GM12878 (cell line): ENCODE measurements at regions not wholly inside any gene's neighbourhood (a gene's known extent, or its start where the extent isn't known, plus 50 kb on each side); places are given as distances from the start of the nearest gene placed in this dataset.

Experiments
- ATAC-seq: fragments of 200-7000 bp; cut with Tn5 transposase; 3 replicates; pipeline ENCODE4 v1.9.1; 2020; ENCODE audit warnings: mild to moderate bottlenecking, moderate library complexity
- BruUV-seq: library from RNA; stranded (reverse); fragments of 400-500 nt; replicated peaks from 2 replicates; lab custom pipeline; 2021; lab: Mats Ljungman, UMichigan
- CTCF ChIA-PET: fragments of 300-600 bp; sonication (Branson Sonifier 250); formaldehyde crosslinking; extraction: SDS; loops from one replicate; lab custom pipeline; 2021; ENCODE audit warnings: inconsistent platforms; lab: Yijun Ruan, JAX
- POLR2A ChIA-PET: fragments of 350-600 bp; formaldehyde crosslinking; extraction: SDS; loops from one replicate; lab custom pipeline; 2021; ENCODE audit warnings: inconsistent platforms; lab: Charles Lee
- RAD21 ChIA-PET: fragments of 300-600 bp; sonication (Branson Sonifier 250); formaldehyde crosslinking; loops from one replicate; lab custom pipeline; 2023; ENCODE audit warnings: antibody characterized with exemption; ENCODE audit not compliant: unreplicated experiment; lab: Charles Lee
- SMC1A ChIA-PET: fragments of 300-600 bp; sonication (Branson Sonifier 250); formaldehyde crosslinking; loops from one replicate; lab custom pipeline; 2023; ENCODE audit not compliant: unreplicated experiment, uncharacterized antibody; lab: Charles Lee
- DNase-seq: peaks from one replicate; pipeline ENCODE4 v3.0.0-alpha.2; 2011; ENCODE audit warnings: low read depth, low spot score
- FAIRE-seq: peaks from 3 replicates; lab custom pipeline; 2011; peaks lifted over from hg19 to GRCh38; lab: Jason Lieb, UNC
- H2AFZ ChIP-seq: 2 replicates; pipeline ENCODE4 v1.6.0; 2011; ENCODE audit warnings: low read depth, low read length, control low read depth; ENCODE audit not compliant: control insufficient read depth
- H3K27ac ChIP-seq: 2 replicates; pipeline ENCODE4 v1.5.1; 2011; ENCODE audit warnings: control low read depth; ENCODE audit not compliant: control insufficient read depth, insufficient read depth
- H3K27me3 ChIP-seq, 2 experiments: replicated peaks in 1 of 2; 2 replicates each; pipeline versions ENCODE4 v1.6.0 to v1.6.1; 2011; ENCODE audit warnings: low read length in 1 of 2; ENCODE audit not compliant: control insufficient read depth in 2 of 2, insufficient read depth in 2 of 2
- H3K36me3 ChIP-seq, 2 experiments: 2 replicates each; pipeline ENCODE4 v1.5.1; 2011; ENCODE audit warnings: low read length in 1 of 2; ENCODE audit not compliant: control insufficient read depth in 2 of 2, insufficient read depth in 2 of 2
- H3K4me1 ChIP-seq: 2 replicates; pipeline ENCODE4 v1.6.1; 2011; ENCODE audit warnings: mild to moderate bottlenecking, low read length, moderate library complexity, mixed read lengths; ENCODE audit not compliant: control insufficient read depth, insufficient read depth
- H3K4me2 ChIP-seq: 2 replicates; pipeline ENCODE4 v1.6.0; 2011; ENCODE audit warnings: control low read depth; ENCODE audit not compliant: control insufficient read depth, insufficient read depth
- H3K4me3 ChIP-seq: fragments of 200-600 bp; sonication (generic); 2 replicates; pipeline ENCODE4 v1.5.1; 2016
- H3K79me2 ChIP-seq: 2 replicates; pipeline ENCODE4 v1.6.0; 2011; ENCODE audit warnings: low read length; ENCODE audit not compliant: control insufficient read depth, insufficient read depth
- H3K9ac ChIP-seq: 2 replicates; pipeline ENCODE4 v1.8.0; 2011; ENCODE audit warnings: low read length, control low read depth, mixed read lengths; ENCODE audit not compliant: control insufficient read depth, insufficient read depth
- H3K9me3 ChIP-seq: replicated peaks from 3 replicates; pipeline ENCODE4 v1.5.1; 2011; ENCODE audit warnings: mild to moderate bottlenecking, low read length; ENCODE audit not compliant: control insufficient read depth, insufficient read depth
- H4K20me1 ChIP-seq: 2 replicates; pipeline ENCODE4 v1.6.0; 2011; ENCODE audit not compliant: control insufficient read depth, insufficient read depth
- ESRRA ChIP-seq: IDR thresholded peaks from 2 replicates; pipeline ENCODE4 v1.6.1; 2012; ENCODE audit warnings: mild to moderate bottlenecking, low read length, improper control_type of control experiment
- POLR2A ChIP-seq: IDR thresholded peaks from 2 replicates; pipeline ENCODE4 v1.6.1; 2011; ENCODE audit warnings: low read depth, mild to moderate bottlenecking, low read length
- SUZ12 ChIP-seq: fragments of 200-600 bp; sonication (generic); IDR thresholded peaks from one replicate; pipeline ENCODE4 v1.6.1; 2018; ENCODE audit warnings: antibody characterized with exemption, mild to moderate bottlenecking; ENCODE audit not compliant: unreplicated experiment
- TAF1 ChIP-seq: IDR thresholded peaks from 2 replicates; pipeline ENCODE4 v1.6.1; 2011; ENCODE audit warnings: mild to moderate bottlenecking, low read depth, low read length, borderline replicate concordance
- YBX1 ChIP-seq: fragments of 450-650 bp; IDR thresholded peaks from 2 replicates; pipeline ENCODE4 v1.6.1; 2016; ENCODE audit warnings: antibody characterized with exemption
- ZNF274 ChIP-seq: IDR thresholded peaks from one replicate; pipeline ENCODE4 v1.8.0; 2011; ENCODE audit not compliant: insufficient read length, insufficient read depth
- WGBS: methylation state at CpG from one replicate; pipeline ENCODE4 v1.1.6; 2016; ENCODE audit warnings: low lambda C conversion rate; ENCODE audit not compliant: insufficient replicate concordance, insufficient coverage; ENCODE audit errors: missing lambda C conversion rate; 5-methylcytosine and 5-hydroxymethylcytosine counted together
- in situ Hi-C: fragments of 300-500 bp; cut with MboI; formaldehyde crosslinking; loops from 9 replicates; pipeline ENCODE4 v1.14.3; 2018; ENCODE audit warnings: mixed read lengths
- intact Hi-C: fragments of 100-400 bp; cut with micrococcal nuclease; formaldehyde crosslinking; loops from one replicate; pipeline ENCODE4 v1.14.2; 2022; ENCODE audit not compliant: unreplicated experiment
- TF ChIP-seq, protein P1 (sequence below): fragments of 450-650 bp; IDR thresholded peaks from 2 replicates; pipeline ENCODE4 v1.6.1; 2017; ENCODE audit warnings: mild to moderate bottlenecking, moderate library complexity
- TF ChIP-seq, protein P2 (sequence below): fragments of 150-350 bp; IDR thresholded peaks from 2 replicates; pipeline ENCODE4 v1.6.1; 2016; ENCODE audit warnings: low read depth, low read length
- TF ChIP-seq, protein P3 (sequence below): fragments of 450-650 bp; IDR thresholded peaks from 2 replicates; pipeline ENCODE4 v1.6.1; 2017; ENCODE audit warnings: mild to moderate bottlenecking, low read depth, inconsistent platforms; ENCODE audit not compliant: poor library complexity, severe bottlenecking
- TF ChIP-seq, protein P4 (sequence below): fragments of 150-350 bp; IDR thresholded peaks from 2 replicates; pipeline ENCODE4 v1.6.1; 2014; ENCODE audit warnings: mild to moderate bottlenecking, low read depth, low read length

DNA sequence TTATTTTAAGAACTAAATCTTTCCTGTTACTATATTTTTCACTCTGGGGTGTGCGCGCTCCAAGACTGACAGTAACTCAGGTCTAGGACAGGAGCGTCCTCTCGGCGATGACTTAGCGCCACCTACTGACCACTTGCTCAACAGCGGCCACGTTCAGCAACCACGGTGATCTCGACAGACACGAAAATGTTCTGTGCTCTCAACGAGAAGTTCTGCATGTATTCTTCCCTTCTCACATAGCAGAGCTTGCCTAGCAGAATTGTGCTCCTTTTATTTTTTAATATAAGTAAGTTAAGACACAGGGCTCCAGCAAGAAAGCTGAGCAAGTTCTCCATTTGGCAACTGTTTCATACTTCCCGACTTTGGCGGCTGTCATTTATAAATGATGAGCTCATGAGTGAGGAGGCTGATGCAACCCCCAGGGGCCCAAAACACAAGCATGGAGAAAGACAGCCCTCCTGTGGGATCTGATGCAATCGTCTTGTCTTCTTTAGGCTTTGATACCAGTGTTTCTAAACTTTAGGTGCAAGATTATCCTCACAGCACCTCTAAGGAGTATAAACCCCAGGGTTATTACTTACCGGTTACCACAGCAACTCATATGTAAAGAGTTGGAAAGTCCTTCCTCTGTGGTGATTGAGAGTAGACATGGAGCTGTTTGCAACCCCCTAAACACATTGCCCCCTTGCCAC lies 92.6 kb downstream of the HHIPL2 start (continued):
- TF ChIP-seq, protein P1, sequence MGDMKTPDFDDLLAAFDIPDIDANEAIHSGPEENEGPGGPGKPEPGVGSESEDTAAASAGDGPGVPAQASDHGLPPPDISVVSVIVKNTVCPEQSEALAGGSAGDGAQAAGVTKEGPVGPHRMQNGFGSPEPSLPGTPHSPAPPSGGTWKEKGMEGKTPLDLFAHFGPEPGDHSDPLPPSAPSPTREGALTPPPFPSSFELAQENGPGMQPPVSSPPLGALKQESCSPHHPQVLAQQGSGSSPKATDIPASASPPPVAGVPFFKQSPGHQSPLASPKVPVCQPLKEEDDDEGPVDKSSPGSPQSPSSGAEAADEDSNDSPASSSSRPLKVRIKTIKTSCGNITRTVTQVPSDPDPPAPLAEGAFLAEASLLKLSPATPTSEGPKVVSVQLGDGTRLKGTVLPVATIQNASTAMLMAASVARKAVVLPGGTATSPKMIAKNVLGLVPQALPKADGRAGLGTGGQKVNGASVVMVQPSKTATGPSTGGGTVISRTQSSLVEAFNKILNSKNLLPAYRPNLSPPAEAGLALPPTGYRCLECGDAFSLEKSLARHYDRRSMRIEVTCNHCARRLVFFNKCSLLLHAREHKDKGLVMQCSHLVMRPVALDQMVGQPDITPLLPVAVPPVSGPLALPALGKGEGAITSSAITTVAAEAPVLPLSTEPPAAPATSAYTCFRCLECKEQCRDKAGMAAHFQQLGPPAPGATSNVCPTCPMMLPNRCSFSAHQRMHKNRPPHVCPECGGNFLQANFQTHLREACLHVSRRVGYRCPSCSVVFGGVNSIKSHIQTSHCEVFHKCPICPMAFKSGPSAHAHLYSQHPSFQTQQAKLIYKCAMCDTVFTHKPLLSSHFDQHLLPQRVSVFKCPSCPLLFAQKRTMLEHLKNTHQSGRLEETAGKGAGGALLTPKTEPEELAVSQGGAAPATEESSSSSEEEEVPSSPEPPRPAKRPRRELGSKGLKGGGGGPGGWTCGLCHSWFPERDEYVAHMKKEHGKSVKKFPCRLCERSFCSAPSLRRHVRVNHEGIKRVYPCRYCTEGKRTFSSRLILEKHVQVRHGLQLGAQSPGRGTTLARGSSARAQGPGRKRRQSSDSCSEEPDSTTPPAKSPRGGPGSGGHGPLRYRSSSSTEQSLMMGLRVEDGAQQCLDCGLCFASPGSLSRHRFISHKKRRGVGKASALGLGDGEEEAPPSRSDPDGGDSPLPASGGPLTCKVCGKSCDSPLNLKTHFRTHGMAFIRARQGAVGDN: no peak
- 0 out of 2 replicates have a peak, but pooled peaks have one; percentile 41 for TF ChIP-seq ESRRA

DNA sequence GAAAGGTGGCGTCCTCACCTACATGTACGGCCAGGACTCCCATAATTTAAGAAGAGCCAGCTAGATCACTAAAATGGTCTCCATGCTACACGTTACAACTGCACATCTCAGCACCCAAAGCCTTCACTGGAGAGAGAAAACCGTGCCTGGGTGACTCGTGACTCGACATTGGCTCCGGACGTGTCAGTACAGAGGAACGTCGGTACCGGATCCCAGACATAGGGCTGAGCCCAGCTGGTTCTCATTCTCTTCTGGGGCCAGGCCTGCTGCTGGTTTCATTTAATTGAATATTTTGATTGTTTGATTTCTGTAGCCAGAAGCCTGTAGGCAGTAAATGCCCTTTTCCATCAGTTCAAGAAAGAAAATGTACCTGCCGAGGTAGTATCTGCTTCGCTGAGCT lies 93.1 kb downstream of the HHIPL2 start:
- 40% methylated on average over 13 of the region's 13 CpGs for whole genome bisulfite sequencing
- BruUV-seq: no TSS peak
- ChIA-PET CTCF (interaction anchor here (0.9 to 3.3 kb wide), 31 partner anchors 8 to 1589 kb away, joined by 3 to 20 read pairs (median 3); partner anchors contain the start of gene TAF1A), RAD21 (interaction anchor here (0.8 to 2.2 kb wide), 14 partner anchors 10 to 1644 kb away, joined by 3 to 8 read pairs (median 4); partner anchors contain the start of gene DUSP10), SMC1A (interaction anchor here (0.9 to 2.8 kb wide), 7 partner anchors 11 to 1019 kb away, joined by 3 to 12 read pairs (median 4); no protein-coding TSS in a partner anchor), POLR2A (no interaction called here)
- FAIRE-seq (no peak), ATAC-seq (peak; percentile 30), DNase-seq (no peak)
- Histone ChIP-seq H3K36me3 (no peaks in the 10 kb centered on the region), H2AFZ (no peak overlapping the region), H4K20me1 (no peaks in the 10 kb centered on the region), H3K9me3 (peaks cover 3% of the 10 kb centered on the region; the same call in 1 of the 3 replicates), H3K4me1 (no peaks in the 10 kb centered on the region), H3K4me3 (no peak overlapping the region), H3K79me2 (no peaks in the 10 kb centered on the region), H3K4me2 (peak overlapping the region; percentile 22; the same call in 1 of the 2 replicates), H3K27ac (no peak overlapping the region), H3K27me3 (no peaks in the 10 kb centered on the region), H3K9ac (no peak overlapping the region)
- in situ Hi-C loops: loop anchor here (5.0 to 10.0 kb wide), 3 partner anchors 340 to 977 kb away; no protein-coding TSS in a partner anchor
- intact Hi-C loops: loop anchor here (1.0 to 10.0 kb wide), 8 partner anchors 280 to 1580 kb away; partner anchors contain the start of gene DUSP10
- TF ChIP-seq POLR2A: no peak
- TF ChIP-seq, protein P2, sequence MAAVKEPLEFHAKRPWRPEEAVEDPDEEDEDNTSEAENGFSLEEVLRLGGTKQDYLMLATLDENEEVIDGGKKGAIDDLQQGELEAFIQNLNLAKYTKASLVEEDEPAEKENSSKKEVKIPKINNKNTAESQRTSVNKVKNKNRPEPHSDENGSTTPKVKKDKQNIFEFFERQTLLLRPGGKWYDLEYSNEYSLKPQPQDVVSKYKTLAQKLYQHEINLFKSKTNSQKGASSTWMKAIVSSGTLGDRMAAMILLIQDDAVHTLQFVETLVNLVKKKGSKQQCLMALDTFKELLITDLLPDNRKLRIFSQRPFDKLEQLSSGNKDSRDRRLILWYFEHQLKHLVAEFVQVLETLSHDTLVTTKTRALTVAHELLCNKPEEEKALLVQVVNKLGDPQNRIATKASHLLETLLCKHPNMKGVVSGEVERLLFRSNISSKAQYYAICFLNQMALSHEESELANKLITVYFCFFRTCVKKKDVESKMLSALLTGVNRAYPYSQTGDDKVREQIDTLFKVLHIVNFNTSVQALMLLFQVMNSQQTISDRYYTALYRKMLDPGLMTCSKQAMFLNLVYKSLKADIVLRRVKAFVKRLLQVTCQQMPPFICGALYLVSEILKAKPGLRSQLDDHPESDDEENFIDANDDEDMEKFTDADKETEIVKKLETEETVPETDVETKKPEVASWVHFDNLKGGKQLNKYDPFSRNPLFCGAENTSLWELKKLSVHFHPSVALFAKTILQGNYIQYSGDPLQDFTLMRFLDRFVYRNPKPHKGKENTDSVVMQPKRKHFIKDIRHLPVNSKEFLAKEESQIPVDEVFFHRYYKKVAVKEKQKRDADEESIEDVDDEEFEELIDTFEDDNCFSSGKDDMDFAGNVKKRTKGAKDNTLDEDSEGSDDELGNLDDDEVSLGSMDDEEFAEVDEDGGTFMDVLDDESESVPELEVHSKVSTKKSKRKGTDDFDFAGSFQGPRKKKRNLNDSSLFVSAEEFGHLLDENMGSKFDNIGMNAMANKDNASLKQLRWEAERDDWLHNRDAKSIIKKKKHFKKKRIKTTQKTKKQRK: no peak
- TF ChIP-seq, protein P3, sequence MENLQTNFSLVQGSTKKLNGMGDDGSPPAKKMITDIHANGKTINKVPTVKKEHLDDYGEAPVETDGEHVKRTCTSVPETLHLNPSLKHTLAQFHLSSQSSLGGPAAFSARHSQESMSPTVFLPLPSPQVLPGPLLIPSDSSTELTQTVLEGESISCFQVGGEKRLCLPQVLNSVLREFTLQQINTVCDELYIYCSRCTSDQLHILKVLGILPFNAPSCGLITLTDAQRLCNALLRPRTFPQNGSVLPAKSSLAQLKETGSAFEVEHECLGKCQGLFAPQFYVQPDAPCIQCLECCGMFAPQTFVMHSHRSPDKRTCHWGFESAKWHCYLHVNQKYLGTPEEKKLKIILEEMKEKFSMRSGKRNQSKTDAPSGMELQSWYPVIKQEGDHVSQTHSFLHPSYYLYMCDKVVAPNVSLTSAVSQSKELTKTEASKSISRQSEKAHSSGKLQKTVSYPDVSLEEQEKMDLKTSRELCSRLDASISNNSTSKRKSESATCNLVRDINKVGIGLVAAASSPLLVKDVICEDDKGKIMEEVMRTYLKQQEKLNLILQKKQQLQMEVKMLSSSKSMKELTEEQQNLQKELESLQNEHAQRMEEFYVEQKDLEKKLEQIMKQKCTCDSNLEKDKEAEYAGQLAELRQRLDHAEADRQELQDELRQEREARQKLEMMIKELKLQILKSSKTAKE: no peak
- TF ChIP-seq TAF1: no peak
- no peak for TF ChIP-seq ZNF274
- TF ChIP-seq SUZ12: no peak
- TF ChIP-seq YBX1: no peak
- TF ChIP-seq, protein P4, sequence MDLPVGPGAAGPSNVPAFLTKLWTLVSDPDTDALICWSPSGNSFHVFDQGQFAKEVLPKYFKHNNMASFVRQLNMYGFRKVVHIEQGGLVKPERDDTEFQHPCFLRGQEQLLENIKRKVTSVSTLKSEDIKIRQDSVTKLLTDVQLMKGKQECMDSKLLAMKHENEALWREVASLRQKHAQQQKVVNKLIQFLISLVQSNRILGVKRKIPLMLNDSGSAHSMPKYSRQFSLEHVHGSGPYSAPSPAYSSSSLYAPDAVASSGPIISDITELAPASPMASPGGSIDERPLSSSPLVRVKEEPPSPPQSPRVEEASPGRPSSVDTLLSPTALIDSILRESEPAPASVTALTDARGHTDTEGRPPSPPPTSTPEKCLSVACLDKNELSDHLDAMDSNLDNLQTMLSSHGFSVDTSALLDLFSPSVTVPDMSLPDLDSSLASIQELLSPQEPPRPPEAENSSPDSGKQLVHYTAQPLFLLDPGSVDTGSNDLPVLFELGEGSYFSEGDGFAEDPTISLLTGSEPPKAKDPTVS: no peak
